GM11168 (cell line): ENCODE measurements at regions not wholly inside any gene's neighbourhood (a gene's known extent, or its start where the extent isn't known, plus 50 kb on each side); places are given as distances from the start of the nearest gene placed in this dataset.
"Not testable (repeated sequence)": the region's sequence is repeated elsewhere in the genome, so short reads cannot be mapped to it uniquely, and the experiment has no call there.

Experiments used
- in situ Hi-C: fragments of 300-500 bp; cut with MboI; formaldehyde crosslinking; loops from one replicate; pipeline ENCODE4 v1.12.0; 2022; ENCODE audit warnings: low sequenced_read_pairs; ENCODE audit not compliant: unreplicated experiment

DNA sequence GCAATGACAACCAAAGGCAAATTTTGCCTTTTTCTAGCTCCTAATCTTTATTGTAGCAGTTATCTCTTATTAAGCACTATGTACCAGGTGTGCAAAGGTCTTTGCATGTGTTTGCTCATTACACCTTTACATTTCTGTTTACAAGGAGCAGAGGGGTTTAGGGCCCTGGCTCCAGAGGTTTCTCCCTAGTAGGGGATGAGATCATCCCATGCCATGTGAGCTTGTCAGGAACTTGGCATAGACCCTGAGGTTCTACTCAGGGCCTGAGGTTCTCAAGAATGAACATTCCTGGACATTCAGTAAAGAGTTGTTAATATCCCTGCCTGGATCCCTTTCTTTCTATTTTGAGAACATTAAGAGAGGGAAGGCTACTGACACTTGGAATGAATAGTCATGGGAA lies 292.0 kb downstream of the RPAP3 start:
- in situ Hi-C loops = no loop called here

DNA sequence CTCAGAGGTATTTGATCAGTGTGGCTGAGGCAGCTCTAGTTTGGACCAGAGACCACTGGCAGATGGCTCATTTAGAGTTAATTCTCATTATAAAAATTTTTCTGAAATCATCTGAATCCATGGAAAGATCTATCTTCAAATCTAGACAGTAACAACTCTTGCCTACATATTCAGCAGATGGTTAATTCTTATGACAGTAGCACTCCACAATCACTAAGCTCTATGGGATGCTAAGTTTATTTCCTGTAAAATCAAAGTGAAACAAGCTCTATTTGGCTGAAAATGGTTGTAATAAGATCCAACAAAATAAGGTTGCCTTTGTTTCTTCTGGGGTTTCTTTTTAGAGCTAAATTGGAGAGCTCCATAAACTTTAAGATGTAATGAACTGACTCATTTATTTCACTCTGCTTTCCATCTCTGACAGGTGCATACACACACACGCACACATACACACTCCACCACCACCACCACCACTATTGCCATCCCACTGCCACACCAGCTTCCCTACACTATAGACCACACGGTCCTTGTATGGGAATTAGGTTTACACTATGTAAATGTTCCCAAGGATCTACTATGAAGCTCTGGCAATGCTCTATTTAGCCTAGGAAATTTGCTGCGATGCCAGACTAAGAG lies 293.1 kb downstream of the RPAP3 start:
- in situ Hi-C loops = no loop called here

DNA sequence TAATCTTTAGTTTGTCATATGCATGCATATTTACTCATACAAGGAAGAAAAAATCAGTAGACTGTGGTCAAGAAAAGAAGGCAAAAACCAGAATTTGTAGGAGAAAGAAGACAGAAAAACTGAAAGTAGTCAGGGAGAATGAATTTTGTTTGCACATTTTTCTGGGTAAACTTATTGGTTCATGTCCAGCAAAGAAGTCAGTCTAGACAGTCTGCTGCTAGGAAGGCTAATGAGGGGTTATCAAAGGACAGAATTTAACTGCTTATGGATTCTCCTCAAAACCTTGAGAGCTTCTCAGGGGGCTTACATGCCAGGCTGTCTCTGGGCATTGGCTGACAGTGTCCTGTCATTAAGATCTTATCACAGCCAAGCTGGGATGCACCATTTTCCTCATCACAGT lies 293.9 kb downstream of the RPAP3 start:
- in situ Hi-C loops = no loop called here

DNA sequence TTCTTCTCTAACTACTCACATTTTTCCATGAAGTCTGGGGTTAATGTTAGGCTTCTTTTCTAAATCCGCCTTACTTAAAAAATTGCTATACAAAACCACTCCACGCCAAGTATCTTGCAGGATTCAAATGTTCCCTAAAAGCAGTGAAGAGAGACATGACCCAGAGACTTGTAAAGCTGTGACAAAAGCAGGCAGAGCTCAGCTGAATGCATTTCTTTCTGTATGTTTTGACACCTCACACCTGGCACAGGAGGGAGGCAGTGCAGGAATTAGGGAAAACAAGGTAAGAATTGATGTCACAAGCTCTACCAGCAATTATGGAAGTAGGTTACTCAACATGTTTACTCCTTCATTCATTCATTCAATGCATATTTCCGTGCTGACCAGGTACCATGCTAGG lies 295.0 kb downstream of the RPAP3 start:
- in situ Hi-C loops = no loop called here

DNA sequence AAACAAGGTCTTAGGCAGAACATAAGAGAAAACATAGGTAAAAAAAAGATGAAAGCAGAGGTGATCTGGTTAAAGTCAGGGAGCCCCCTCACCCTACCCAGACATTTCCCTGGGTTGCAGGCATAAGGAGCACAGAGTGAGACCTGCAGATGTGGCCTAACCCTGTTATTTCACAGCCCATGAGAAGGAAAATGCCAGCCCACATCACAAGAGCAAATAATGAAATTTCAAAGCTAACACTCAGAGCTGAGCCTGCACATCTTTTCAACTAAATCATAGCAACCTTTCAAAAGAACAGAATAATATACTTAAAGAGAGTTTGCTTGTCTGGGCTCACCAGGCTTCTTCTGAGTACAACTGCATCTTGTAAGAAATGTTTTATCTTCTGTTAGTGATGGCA lies 295.4 kb downstream of the RPAP3 start:
- in situ Hi-C loops = no loop called here

DNA sequence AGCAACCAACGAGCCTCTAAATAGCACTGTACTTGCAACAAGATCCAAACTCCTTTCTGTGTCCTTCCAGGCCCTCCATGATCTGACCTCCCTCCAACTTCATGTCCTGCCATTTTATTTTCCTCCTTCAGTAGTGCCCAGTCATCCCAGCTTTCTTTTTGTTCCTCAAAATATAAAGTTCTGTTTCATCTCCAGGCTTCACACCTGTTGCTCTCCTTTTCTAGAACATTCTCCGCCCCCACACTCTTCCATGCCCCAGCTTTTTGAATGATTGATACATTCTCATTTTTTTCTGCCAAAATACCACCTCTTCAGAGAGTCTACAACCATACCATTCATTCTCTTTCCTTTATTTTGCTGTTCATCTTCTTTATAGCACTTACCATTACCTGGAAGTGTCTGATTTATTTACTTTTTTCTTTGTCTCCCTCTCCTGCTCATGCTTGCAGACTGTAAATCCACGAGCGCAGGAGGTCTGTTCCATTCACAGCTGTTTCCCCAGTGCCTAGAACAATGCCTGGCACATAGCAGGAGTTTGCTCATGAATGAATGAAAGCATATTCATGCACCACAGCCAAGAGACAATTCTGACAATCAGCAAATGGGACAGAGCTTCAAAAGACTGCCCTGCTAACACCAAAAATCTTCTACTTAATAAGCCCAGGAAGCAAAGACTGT lies 296.4 kb downstream of the RPAP3 start:
- in situ Hi-C loops = no loop called here

DNA sequence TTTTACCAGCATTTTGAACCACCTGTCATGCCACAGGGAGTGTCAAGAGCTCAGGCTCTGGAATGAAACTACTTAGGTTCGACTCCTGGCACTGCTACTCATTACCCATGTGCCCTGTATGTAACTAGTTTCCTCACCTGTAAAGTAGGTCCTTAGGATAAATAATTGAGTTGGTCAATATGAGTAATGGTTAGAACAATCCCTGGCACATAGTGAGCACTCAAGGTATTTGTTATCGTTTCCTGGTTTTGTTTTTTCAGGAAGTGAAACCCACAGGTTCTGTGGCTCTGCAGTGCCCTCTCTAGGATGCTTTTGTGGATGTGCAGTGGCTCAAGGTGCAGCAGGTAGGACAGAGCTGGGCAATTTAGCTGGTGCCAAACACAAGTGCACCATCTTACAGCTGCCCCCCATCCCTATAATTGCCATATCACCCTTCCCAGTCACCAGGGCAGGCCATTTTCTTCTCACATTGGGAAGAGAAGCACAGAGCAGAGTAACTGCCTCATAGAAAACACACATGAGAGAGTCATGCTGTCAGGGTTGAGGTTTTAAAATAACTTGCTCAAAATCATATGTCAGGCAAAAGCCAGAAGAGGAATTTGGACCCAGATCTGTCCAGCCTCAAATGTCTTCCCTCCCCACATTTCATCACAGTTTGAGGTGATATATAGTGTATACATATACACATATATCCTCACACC lies 297.5 kb downstream of the RPAP3 start:
- in situ Hi-C loops = no loop called here

DNA sequence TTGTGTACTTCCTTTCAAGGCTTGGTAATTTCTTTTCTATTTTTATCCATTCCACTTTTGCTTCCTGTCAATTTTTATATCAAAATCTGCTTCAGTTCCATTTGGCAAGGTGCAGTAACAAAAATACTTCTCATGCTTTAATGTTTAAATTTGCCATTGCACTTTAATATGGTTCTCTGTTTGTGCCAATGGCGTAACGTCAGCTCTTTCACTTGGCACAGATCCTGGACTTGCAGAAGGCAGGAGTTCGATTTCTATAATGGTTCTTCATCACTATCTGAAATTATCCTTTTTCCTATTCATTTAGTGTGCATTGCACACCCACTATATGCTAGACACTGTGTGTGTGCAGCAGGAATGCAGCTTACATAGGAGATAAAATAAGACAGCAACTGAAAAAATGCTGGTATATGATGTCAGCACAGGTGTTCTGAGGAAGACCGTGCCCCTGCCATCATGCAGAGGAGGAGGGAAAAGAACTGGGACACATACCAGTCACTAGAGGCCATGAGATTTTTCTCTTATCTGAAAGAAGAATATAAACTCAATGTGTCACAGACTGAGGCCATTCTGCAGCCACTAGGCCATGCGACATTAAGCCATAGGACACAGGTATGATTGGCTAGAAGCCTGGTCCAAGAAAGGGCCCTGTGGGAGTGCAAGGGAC lies 298.2 kb downstream of the RPAP3 start:
- in situ Hi-C loops = no loop called here

DNA sequence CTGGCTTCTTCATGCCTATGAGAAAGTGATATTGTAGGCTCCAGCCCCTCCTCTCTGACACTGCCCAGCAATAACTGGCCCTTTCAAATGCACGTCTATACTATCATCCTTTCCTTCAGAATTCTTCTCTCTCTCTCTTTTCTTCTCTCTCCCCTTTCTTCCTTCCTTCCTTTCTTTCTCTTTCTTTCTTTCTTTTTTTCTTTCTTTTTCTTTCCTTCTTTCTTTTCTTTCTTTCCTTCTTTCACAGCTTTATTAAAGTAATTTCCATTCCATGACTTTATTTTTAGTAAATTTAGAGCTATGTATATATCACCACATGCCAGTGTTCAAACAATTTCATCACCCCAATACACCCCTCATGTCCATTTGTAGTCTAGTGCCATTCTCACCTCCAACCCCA lies 302.1 kb downstream of the RPAP3 start:
- in situ Hi-C loops = no loop called here

DNA sequence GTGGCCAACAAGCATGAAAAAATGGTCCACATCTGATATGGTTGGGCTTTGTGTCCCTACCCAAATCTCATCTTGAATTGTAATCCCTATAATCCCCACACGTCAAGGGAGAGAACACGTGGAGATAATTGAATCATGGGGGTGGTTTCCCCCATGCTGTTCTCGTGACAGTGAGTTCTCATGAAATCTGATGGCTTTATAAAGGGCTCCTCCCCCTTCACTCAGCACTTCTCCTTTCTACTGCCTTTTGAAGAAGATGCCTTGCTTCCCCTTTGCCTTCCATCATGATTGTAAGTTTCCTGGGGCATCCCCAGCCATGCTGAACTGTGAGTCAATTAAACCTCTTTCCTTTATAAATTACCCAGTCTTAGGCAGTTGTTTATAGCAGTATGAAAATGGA lies 304.6 kb downstream of the RPAP3 start:
- in situ Hi-C loops = not testable (repeated sequence)

DNA sequence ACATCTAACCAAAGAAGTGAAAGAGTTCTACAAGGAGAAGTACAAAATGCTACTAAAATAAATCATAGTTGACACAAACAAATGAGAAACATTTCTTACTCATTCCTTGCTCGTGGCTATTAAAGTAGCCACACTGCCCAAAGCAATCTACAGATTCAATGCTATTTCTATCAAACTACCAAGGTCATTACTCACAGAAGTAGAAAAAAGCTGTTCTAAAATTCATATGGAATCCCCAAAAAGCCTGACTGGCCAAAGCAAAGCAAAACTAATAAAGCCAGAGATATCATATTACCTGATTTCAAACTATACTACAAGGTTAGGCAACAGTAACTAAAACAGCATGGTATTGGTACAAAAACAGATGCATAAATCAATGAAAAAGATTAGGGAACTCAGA lies 305.6 kb downstream of the RPAP3 start:
- in situ Hi-C loops = no loop called here

DNA sequence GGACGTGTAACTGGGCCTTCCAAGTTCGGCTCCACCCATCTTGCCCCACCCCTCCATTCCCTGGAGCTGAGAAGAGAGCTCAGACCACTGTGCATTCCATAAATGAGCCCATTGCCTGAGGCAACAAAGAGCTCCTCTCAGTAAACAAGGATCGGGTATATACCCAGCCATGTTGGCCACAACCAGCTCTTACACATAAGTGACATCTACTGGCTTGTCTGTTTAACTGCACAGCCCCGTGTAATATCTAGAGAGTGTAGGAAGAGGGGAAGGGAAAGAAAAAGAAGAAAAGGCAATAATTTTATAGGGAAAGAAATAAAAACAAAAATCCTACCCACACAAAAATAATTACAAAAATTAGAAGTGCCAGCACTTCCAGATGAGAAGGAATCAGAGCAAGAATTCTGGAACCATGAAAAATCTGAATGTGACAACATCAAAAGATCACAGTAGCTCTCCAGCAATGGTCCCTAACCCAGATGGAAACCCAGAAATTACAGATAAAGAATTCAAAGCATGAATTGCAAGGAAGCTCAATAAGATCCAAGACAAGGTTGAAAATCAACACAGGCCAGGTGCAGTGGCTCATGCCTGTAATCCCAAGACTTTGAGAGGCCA lies 308.1 kb downstream of the RPAP3 start:
- in situ Hi-C loops = no loop called here

DNA sequence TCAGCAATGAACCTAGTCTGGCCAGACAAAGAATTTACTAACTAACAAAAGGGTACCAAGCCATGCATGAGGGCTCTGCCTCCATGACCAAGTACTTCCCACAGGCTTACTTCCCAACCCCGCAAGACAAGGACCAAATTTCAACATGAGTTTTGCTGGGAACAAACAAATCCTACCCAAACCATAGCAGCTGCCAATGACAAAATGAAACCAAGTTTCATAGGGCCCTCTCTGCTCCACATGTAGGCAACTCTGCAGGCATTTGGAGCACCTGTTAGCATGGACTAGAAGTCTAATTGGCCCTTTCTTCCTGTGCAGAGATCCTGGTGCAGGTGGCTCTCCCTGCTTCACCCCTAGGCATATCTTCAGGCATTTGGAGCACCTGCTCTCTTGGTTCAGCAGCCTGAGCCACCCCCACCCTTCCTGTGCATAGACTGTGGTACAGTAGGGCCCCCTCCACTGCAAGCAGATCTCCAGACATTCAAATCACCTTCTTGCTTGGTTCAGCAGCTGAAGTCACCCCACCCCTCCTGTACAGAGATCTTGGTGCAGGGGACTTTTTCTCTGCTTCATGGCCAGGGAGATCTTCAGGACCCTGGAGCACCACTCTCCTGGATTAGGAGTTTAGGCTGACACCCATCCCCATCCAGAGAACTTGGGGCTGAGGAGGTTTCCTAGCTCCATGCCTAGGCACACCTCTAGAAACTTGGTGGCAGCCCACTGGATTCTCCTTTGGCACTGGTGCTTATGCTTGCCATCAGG lies 308.7 kb downstream of the RPAP3 start:
- in situ Hi-C loops = no loop called here

DNA sequence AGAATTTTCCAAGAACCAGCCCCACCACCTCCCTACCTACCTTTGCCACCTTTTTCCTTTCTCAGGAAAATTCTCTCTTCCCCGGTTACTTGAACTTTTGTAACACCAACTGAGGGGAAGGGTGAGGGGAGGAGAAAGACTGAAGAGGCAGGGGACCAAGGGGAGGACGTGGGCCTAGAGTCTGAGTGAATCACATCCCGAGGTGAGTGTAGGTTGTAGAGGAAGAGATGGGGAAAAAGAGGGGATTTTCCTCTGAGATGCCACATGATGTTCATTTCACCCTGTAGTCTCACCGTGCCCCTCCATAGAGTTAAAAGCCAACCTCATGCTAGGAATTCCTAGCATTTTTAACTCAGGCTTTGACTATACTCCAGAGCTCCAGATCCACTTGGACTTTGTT lies 311.8 kb downstream of the RPAP3 start:
- in situ Hi-C loops = no loop called here

DNA sequence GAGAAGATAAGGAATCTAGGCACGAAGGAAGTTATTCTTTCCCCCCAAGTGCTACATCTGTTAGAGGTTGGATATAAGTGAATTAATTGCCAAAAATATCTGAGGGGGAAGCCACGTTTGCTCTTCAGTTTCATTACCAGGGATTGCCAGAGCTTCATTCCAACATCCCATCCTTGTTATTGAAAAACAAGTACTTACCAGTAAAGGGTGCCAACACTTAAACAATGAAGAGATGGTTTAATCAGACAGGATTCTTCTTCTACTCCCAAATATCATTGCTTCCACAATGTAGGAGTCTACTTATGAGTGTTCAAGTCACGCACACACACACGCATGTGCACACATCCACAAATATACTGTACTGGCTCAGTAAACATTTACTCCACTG lies 312.4 kb downstream of the RPAP3 start:
- in situ Hi-C loops = no loop called here

DNA sequence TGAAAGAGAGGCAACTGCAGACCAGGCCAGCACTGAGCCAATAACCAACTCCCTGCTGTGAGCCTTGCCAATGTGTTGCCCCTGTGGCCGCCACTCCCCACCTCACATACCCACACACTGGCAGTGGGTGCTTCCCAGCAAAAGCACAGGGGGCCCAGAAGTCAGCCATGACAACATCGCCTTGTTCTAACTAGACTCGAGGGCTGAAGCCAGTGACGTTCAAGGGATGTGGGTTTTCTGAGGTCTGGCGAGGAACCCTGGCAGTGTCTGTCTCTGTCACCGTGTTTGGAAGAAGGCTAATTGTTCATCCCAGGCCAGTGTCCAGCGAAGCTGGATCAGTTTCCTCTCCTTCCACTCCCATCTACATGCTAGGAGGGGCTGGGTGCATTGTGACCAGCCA lies 311.8 kb upstream of the AMIGO2 start:
- in situ Hi-C loops = no loop called here

DNA sequence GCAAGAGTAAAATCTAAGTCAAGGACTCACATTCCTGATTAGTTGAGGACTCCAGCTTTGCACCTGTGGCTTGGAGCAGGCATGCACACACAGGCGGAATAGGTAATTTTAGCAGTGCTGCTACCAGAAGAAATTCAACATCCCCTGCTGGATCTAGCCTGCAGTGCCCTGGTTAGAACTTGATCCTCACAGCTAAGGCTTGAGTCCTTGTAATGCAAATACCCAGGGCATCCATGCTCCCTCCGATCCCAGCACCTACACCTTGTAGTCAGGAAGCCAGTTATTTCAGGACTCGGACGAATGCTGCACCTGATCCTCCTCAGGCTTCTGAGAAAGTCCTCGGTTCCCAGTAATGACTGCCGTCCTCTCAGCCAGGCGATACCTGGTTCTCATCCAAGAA lies 309.0 kb upstream of the AMIGO2 start:
- in situ Hi-C loops = no loop called here

DNA sequence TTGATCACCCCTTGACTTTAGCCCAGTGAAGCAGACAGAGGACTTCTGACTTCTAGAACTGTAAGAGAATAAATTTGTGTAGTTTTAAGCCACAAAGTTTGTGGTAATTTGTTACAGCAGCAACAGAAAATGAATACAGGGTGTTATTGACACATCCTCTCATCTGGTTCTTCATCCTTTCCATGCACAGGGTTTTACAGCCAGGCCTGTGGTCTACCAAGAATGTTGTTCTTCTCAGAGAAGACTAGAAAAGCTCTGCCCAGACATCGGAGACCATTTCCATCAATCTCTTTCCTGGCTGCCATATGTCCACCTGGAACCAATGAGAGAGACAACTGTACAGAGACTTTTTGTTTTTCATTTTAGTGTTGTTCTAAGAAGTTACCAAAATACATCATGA lies 308.2 kb upstream of the AMIGO2 start:
- in situ Hi-C loops = no loop called here

DNA sequence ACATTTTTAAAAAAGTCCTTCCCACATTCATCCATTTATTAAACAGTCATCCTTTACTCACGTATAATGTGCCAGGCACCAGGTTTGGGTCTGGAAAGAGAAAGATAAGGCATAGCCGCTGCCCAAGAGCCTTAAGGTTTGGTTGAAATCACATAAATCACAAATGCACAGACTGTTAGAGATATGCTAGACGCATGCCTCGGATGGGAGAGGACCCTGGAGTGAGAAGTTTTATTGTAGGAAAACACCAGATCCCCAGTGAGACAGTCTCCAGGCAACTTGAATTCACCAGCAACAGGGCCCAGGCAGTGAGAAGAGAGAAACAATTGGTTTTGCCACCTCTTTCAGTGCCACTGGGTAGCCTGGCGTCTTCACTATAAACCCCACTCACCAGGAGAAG lies 305.9 kb upstream of the AMIGO2 start:
- in situ Hi-C loops = no loop called here

DNA sequence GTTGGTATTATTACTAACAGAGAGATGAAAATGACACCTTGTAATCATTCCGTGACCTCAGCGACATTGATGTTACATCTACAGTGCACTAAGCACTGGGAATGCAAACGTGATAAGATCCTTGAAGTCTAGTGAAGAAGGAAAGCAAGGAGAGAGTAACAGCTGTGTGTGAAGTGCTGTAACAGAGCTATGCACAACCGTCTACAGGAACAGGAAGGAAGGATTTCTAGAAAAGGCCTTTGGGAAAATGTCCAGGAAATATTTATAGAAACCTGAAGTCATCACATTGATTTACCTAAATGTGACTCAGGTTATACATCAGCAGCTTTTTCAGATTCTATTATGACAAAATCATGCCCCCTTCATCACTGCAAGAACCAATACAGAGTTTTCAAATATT lies 304.2 kb upstream of the AMIGO2 start:
- in situ Hi-C loops = no loop called here
